ENCODE measurements at regions not wholly inside any gene's neighbourhood (a gene's known extent, or its start where the extent isn't known, plus 50 kb on each side); places are given as distances from the start of the nearest gene placed in this dataset.

DNA sequence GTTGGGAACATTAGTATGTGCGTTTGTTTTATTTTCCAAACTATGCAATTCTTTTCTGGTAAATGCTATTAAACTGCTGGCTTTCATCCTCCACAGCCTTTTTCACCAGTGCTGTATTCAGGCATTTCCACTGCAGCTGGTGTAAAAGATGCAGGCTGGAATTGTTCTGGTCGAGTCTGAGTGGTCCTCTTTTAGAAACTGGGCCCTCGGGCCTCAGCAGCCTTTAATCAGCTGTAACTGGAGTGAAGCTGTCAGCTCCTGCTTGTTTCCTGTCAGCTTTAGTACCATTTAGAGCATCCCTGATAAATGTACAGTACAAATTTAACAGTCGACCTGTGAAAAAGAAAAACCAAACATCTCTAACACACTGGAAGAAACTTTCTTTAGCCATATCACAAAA, 979.6 kb downstream of the TFAP2A start:
- no peak for DNase-seq

DNA sequence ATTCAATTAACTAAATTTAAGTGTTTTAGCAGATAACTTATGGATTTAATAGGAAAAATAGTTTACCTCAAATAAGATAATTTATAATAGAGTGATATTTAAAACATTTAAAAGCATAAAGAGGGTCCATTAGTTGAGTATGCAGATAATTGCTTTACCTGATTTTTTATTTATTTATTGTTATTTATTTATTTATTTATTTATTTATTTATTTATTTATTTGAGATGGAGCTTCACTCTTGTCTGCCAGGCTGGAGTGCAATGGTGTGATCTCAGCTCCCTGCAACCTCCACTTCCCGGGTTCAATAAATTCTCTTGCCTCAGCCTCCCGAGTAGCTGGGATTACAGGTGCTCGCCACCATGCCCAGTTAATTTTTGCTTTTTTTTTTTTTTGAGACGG, 982.9 kb downstream of the TFAP2A start:
- no peak for DNase-seq

DNA sequence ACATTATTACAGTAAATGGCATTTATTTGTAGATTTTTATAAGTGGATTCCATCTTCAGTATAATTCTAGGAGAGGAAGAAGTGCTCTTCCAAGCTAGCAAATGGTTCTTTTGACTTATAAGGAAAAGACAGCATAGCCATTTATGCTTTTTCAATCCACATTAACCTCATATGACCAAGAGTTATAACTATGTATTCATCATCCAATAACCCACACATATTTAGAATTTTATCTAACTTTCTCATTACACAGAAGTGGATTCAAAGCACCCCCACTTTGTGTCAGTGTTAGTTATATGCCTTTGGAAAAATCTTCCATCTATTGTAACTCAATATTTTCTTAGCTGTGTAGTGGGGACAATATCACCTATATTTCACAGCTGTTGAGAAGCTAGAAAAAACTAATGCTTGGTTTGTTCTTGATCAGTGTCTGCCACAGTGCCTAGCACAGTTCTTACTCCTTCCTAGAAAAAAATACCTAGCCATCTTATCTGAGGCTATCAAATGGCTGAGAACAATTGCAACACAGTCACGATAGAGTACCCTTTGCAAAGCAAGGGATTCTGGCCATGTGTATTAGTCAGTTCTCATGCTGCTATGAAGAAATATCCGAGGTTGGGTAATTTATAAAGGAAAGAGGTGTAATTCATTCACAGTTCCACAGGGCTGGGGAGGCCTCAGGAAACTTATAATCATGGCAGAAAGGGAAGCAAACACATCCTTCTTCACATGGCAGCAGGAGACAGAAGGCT, 986.3 kb downstream of the TFAP2A start:
- no peak for DNase-seq

DNA sequence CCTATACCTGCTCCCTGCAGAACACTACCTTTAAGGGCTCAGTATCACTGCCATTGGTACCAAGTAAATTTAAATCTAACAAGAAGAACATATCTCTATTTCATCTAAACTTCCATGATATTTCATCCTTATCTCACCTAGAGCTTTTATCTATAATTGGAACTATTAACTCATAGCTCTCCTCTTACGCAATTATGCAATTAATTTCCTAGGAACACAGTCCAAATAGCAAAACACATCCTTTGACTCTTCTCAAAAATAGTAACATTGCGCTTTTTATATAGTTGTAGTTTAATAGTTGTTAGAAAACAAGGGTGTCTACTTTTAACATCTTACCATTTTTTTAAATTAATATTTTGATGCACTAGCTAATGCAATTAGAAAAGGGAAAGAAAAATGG, 986.8 kb upstream of the SLC35B3 start:
- DNase-seq = no peak

DNA sequence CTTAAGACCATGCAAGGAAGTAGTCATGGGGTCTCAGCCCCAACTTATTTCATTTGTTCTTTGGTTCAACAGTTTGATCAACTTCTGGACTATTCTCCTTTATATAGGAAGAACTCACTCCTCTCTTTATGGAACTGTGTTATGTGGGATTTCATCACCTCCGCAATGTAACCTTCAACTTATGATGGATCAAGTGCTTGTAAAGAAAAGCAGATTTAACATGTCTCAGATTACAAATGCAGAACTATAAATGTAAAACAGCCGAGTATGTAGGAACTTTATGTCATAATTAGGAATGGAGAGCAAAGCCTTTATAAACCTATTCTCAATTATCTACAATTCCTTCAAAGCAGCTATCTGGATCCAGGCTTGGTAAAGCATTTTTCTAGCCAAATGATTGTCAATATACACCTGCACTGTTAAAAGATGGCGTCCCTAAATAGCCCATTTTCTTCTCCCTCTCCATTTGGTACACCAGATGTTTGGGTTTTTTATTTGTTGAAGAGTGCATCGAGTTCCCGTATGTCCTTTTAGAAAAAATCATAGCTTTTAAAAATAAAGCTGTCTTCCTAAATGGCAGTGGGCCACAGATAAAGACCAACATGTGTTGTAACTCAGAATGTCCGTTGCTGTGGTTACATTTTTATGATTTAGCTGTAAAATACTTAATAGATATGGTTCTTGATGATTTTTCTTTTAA, 985.1 kb upstream of the SLC35B3 start:
- DNase-seq = no peak

DNA sequence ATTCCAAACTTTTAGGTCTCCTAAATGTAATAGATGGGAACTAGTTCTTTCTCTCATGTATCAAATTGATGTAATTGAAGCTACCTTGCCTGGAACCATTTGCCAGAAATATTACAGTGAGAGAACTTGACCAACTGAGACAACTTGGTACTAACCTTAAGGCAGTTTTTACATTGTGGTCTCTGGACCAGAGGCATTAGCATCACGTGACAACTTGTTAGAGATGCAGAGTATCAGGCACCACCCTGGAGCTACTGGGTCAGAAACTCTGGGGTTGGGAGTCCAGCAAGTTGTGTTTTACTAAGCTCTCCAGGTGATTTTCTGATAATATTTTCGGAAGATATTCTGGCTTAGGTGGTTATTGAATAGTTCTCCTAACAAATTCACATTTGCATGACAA, 982.1 kb upstream of the SLC35B3 start:
- no peak for DNase-seq

DNA sequence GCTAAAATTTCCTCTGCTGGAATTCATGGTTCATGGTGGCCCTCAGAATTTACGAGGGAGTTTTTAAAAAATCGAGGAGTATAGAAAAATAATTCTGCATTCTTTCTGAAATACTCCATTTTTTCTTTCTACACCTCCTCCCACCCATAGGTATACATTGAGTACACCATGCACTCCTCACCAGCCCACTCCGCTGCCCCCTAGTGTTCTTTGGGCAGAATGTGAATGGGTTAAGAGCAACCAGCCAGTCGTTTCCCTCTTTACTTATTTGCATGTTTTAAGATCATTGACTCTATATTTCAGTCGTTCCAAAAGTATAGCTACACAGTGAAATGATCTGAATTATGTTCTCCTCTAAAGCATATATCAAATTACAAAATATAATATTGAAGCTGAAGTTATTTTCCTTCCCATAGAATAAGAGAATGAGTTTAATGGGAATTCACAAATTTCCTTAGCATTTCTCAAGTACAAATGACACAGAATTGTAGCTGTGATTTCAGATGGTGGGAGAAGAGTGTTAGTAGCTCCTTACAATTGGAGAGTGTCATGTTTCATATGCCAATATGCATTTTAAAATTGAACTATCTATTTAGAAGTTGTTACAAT, 977.7 kb upstream of the SLC35B3 start:
- no peak for DNase-seq

DNA sequence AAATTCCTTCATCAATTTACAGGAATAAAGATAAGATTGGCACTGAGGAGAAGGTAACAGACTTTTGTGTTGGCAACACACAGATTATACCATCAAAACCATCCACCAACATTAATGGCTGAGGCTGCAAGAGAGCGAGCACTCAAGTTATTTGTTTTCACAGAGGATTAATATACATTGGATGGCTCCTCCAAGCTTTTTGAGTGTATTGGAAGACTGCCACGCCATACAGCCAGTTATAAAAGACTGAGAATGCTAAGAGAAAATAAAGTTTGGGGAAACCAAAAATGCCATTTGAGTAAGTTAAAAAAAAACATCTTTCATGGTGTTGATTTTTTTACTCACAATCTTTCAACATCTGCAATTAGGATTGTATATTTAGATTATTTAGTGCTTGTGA, 973.8 kb upstream of the SLC35B3 start:
- DNase-seq = no peak

DNA sequence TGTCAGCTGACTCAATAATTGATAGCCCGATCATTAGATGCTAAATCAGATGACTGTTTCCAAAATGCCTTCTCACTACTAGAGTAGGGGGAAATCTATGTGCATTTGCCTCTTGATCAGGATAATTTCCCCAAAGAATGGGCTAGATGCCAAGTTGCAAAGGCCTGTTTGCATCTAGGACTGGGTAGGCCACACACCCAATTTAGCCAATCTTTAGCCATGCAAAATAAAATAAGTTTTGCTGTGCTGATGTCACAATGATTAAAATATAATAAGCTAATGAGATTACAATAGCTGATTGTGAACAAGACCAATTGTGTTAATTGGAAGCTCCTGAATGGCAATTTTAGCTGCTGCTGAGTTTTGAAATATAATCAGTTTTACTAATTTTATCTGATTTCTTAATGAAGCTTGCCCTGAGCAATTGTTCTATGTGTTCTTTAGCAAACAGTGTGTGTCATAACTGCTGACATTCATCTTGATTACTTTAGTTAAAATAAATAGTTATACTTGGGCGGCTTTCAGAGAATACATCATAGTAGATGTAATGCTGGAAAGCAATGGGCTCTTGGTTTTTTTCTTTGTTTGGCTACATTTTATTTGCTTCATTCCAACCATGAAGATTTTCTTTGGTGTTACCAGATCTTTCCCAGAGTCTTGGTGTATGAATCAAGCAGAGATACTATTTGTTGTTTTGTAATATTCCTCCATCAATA, 973.2 kb upstream of the SLC35B3 start:
- no peak for DNase-seq

DNA sequence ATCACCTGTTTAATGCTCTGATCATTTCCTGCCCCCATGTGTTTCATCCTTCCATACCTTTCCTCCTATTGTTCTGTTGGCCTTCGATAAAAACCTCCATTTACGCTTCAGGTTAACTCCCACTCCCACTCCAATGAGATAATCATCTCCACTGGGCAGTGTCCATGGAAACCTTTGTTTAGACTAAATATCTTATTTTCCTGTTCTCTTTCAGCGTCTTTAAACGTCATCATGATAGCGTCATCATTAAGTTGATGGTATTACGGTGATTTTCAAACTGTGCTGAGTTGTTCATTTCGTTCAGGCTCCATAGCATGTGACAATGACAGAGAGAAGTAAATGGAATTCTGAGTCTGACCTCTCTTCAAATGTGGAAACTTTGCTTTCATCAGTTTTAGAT, 970.5 kb upstream of the SLC35B3 start:
- no peak for DNase-seq

DNA sequence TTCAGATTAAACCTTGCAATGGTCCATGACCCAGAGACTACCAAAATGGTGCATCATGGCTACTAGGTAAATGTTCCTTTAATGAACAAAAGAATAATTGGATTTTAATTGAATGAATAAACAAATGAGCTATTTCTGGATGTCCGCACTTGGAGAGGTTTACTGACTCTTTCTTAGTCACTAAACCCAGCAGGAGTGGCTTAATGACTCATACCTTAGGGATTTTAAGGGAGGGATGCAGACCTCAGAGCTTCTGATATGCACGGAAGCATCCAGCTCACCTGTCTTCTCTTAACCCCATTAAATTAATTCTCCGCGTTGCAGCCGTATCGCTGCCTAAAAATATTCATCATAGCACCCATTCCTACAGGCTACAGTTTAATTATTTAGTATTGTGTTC, 970.0 kb upstream of the SLC35B3 start:
- DNase-seq = no peak

DNA sequence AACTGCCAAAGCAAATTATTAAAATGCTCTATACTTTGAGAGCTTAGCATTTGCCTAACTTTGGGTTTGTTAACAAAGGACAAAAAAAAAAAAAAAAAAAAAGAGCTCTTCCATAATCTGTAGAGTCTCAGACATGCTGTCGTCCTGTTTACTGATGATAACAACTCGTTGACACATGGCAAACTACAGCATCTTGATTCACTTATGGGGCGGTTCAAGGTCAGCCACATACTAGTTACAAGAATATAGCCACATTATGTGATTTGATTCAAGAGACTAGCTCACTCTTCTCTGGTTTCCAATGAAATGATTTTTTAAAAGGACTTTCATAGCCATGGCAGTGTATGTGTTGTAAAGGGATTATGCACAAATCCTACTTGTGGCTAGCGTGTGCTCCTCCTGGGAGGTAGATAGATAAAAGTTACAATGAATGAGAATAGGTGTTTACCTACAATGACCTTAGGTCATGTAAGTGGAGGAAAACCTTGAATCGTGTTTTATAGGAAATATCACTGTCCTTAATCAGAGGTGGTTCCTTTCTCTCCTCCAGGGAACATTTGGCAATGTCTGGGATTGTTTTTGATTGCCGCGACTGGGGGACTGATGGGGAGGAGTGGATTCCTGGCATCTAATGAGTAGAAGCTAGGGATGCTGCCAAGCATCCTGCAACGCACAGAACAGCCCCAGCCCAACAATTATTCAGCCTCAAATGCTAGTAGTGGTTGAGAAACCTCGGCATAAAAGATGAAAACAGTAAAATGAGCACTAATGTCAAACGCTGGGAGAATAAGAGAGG, 969.2 kb upstream of the SLC35B3 start:
- DNase-seq = no peak

DNA sequence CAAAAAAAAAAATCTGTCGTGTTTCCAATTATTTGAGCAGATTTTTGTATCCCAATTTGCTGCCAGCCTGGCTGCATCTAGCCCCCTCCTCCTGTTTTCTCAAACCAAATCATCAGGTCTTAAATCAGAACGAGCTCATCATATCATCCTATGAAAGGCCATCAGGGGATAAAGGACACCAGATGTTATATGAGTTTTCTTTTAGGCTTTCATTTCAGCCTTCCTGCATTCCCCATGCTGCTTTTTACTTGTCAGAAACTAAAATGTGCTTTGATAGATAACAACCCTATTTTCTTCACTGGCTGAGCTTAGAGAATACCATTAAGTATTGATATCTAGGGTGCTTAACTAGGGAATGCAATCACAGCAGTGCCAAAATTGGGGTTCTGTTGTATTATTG, 968.4 kb upstream of the SLC35B3 start:
- no peak for DNase-seq

DNA sequence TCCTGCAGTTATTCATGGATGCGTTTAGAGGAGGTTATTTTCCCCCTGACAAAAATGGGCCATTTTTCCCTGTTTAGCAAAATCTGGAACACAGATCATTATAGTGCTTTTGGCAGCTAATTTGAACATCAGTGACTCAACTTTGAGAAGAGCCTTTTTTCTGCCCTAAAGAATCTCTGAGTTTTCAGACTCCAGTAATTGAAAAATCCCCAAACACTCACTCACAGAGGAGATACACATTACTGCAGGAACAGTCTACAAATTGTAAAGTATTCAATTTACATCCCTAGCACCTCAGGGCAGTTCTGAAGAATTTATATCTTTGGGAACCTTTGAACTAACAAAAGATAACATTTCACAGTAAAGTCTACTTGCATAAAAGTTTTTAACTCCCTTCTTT, 966.6 kb upstream of the SLC35B3 start:
- DNase-seq = no peak

DNA sequence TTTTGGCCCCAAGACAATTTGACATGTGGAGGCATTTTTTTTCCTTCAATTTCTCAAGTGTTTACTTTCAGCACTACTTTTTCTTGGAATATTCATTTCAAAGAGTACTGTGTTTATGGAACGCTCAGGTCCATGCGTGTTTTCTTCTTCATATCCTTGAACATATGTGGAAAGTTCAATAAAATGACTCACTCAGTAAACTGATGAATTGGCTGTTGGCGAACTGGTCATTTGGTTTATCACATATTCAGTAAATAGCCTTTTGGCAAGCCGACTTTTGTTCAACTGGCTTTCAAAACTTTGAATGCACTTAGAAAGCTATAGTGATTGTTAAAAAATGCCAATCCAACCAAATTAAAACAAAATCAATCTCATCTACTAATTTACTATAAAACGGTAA, 964.6 kb upstream of the SLC35B3 start:
- DNase-seq = no peak

DNA sequence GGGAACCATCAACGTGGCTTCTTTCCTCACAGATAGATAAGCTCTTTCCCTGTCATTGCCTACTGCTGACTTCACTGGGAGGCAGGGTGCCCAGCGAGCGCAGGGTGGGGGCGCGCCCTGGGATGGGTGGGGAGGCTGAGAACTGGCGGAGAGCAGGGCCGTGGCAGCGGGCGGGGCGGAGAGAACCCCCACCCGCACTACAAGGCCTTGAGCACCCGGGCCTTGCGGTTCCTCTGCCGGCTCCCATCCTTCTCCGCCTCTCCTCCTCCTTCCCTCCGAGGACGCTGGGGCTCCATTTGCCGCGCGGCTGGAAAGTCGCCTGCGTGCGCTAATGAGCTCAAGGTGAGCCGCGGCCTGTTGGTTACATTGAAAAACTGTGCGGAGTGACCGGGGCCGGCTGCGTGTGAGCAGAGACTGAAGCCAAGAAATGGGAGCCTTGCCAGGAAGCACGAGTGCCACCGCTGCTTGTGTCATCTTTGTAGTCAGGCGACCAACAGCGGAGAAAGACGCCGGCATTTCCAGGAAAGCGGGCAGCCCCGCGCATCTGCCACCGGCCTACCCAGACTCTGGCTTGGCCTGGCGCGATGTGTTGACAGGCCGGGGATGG, 963.5 kb upstream of the SLC35B3 start:
- DNase-seq = no peak

DNA sequence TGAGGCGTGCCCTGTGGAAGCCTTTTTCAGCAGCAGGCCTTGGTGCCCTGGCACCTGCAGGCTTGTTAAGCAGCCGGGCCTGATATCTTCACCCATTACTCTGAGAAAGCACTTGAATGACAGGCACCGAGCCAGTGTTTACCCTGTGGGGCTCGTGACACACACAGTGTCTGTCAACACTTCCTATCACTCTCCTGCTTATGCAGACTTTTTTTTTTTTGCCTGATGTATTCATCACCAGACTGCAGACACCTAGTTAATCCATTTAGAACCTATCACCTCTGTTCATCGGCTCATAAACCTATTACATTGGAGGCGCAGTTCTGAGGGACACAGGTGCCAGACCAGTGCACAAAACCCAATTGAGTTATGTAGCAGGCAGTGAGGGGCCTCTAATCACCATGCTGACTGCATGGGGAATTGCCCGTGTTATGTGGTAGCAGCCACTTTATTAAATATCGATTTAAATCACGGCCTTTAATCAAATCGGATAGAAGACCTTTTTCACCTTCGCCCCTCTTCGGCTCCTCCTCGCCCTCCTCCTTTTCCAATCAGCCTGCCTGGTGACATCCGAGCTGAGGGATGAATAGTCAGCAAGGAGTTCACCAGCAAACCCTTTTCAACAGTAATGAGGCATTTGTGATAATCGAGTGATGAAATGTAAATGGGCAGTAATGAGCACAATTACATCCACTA, 962.9 kb upstream of the SLC35B3 start:
- no peak for DNase-seq

DNA sequence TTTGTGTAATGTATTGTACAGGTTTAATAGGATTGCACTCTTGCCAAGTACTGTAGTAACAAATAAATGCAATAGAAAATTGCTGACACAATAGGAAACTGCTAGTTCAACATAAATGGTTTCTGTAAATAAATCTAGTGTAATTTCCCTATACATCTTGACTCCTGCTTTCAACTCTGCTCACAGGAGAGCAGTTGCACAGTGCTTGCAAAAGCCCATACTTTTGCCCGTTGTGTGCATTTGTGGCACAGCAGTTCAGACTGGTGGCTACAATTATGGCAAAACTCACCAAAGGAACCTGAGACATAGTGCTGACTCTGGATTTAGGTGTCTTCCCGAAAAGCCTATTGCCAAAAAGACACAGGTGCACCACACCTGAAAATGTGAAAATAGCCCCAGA, 953.3 kb upstream of the SLC35B3 start:
- no peak for DNase-seq

DNA sequence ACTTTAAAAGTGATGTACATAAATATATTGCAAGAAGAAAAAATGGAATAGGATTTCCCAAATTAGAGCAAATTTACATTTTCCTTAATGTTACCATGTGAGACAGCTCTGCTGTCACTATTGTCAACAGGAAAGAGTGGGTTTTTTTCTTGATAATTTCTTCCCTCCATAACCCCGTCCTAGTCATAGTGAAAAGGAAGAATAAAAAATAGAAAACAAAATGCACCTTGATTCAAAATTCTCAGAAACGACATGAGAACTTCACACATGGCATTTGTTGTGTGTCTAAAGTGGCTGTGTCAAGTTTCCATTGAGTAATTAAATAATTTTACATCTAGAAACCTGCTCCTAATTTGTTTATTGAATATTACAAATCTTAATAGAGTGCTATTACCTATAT, 945.2 kb upstream of the SLC35B3 start:
- no peak for DNase-seq

DNA sequence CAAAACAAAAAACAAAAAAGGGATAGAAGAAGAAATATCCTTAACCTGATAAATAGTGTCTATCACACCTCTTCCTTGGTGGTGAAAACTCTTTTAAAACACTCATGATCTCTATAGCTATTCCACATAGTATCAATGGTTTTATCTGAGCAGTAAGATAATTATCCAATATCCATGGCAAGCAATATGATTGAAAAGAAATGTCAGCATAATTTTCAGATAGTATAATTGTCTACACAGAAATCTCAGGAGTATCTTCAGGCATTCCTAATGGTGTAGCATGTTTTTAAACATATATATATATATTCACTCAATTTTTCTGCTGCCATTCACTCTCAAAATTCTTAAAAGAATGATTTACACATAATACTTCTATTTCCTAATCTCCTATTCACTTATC, 938.0 kb upstream of the SLC35B3 start:
- no peak for DNase-seq

DNA sequence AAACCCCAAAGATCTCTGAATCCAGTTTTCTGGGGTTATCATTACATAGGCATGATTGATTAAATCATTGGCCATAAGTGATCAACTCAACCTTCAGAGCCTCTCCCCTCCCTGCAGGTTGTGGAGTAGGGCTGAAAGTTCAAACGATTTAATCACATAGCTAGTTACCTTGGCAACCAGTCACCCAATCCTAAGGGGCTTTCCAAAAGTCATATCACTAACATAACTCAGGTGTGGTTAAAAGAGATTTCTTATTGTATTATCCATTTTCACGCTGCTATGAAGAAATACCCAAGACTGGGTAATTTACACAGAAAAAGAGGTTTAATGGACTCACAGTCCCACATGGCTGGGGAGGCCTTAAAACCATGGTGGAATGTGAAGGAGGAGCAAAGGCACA, 935.1 kb upstream of the SLC35B3 start:
- DNase-seq = no peak

DNA sequence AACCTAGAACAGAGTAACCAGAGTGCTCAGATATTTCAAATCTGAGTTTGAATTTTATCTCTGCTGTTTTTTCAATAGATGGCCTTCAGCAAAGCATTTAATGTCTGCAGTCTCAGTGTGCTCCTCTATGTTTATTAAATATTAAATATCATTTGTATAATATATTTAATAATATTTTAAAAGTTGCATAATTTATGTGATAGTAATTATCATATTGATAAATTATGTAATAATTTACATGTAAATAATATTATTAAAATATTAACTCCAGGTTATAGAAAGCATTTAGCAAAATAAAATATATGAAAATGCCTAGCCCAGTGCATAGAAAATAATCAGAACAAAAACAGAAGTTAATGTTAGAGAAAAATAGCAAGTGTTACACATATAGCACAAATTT, 930.0 kb upstream of the SLC35B3 start:
- DNase-seq = no peak
